ENCODE measurements at regions not wholly inside any gene's neighbourhood (a gene's known extent, or its start where the extent isn't known, plus 50 kb on each side); places are given as distances from the start of the nearest gene placed in this dataset.
"Not testable (repeated sequence)": the region's sequence is repeated elsewhere in the genome, so short reads cannot be mapped to it uniquely, and the experiment has no call there.

- DNase-seq: no peak
Observed at GRCh38 chr5:158601118-158601517, 498.6 kb downstream of the EBF1 start.

GRCh38 chr5:158600679-158601078 is 499.0 kb downstream of the EBF1 start:
- no peak for DNase-seq

- DNase-seq: no peak
Observed at GRCh38 chr5:158599157-158599556, 500.6 kb downstream of the EBF1 start.

- no peak for DNase-seq
Observed at GRCh38 chr5:158594595-158595242, 505.0 kb downstream of the EBF1 start.

GRCh38 chr5:158593925-158594324 is 505.8 kb downstream of the EBF1 start:
- DNase-seq: no peak

GRCh38 chr5:158591301-158591863 is 508.3 kb downstream of the EBF1 start:
- DNase-seq: no peak

- DNase-seq: no peak
Observed at GRCh38 chr5:158590746-158591300, 508.9 kb downstream of the EBF1 start.

- DNase-seq: no peak
Observed at GRCh38 chr5:158589939-158590338, 509.8 kb downstream of the EBF1 start.

GRCh38 chr5:158588617-158589016 is 511.1 kb downstream of the EBF1 start:
- no peak for DNase-seq

- no peak for DNase-seq
Observed at GRCh38 chr5:158586054-158586453, 513.7 kb downstream of the EBF1 start.

- not testable (repeated sequence) for DNase-seq
Observed at GRCh38 chr5:158582669-158583068, 517.0 kb downstream of the EBF1 start.

- DNase-seq: no peak
Observed at GRCh38 chr5:158573829-158574228, 525.9 kb downstream of the EBF1 start.

- no peak for DNase-seq
Observed at GRCh38 chr5:158570502-158570901, 529.2 kb downstream of the EBF1 start.

GRCh38 chr5:158569534-158569933 is 530.2 kb downstream of the EBF1 start:
- no peak for DNase-seq

GRCh38 chr5:158565017-158565789 is 534.5 kb downstream of the EBF1 start:
- DNase-seq: no peak

- DNase-seq: no peak
Observed at GRCh38 chr5:158563760-158564390, 535.8 kb downstream of the EBF1 start.

GRCh38 chr5:158561562-158562190 is 538.0 kb downstream of the EBF1 start:
- no peak for DNase-seq

- no peak for DNase-seq
Observed at GRCh38 chr5:158560170-158560569, 539.5 kb downstream of the EBF1 start.

GRCh38 chr5:158559643-158560042 is 540.1 kb downstream of the EBF1 start:
- no peak for DNase-seq

GRCh38 chr5:158559066-158559465 is 540.6 kb downstream of the EBF1 start:
- no peak for DNase-seq

- DNase-seq: no peak
Observed at GRCh38 chr5:158553962-158554336, 545.8 kb downstream of the EBF1 start.

- no peak for DNase-seq
Observed at GRCh38 chr5:158553195-158553961, 546.3 kb downstream of the EBF1 start.
